GM13977 (cell line): ENCODE measurements at regions not wholly inside any gene's neighbourhood (a gene's known extent, or its start where the extent isn't known, plus 50 kb on each side); places are given as distances from the start of the nearest gene placed in this dataset.

ENCODE experiments used
- DNase-seq: peaks from one replicate; pipeline ENCODE4 v3.0.0; 2012; ENCODE audit warnings: low spot score
- in situ Hi-C: fragments of 300-500 bp; cut with MboI; formaldehyde crosslinking; loops from one replicate; pipeline ENCODE4 v1.12.0; 2022; ENCODE audit warnings: low sequenced_read_pairs, low pct_unique_long_range_greater_than_20kb, mixed read lengths, inconsistent platforms; ENCODE audit not compliant: unreplicated experiment
- TF ChIP-seq, protein P1 (sequence below): IDR thresholded peaks from 2 replicates; pipeline ENCODE4 v1.5.1; 2012; ENCODE audit warnings: mild to moderate bottlenecking, control low read depth; ENCODE audit not compliant: insufficient read depth; ENCODE audit errors: extremely low read depth, missing control alignments

GRCh38 chr20:8935878-8936277 is 133.0 kb upstream of the PLCB4 start:
- DNase-seq = no peak
- TF ChIP-seq, protein P1, sequence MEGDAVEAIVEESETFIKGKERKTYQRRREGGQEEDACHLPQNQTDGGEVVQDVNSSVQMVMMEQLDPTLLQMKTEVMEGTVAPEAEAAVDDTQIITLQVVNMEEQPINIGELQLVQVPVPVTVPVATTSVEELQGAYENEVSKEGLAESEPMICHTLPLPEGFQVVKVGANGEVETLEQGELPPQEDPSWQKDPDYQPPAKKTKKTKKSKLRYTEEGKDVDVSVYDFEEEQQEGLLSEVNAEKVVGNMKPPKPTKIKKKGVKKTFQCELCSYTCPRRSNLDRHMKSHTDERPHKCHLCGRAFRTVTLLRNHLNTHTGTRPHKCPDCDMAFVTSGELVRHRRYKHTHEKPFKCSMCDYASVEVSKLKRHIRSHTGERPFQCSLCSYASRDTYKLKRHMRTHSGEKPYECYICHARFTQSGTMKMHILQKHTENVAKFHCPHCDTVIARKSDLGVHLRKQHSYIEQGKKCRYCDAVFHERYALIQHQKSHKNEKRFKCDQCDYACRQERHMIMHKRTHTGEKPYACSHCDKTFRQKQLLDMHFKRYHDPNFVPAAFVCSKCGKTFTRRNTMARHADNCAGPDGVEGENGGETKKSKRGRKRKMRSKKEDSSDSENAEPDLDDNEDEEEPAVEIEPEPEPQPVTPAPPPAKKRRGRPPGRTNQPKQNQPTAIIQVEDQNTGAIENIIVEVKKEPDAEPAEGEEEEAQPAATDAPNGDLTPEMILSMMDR = no peak
- in situ Hi-C loops = no loop called here

- TF ChIP-seq, protein P1 = no peak
- in situ Hi-C loops = no loop called here
- no peak for DNase-seq
These were observed 130.4 kb upstream of the PLCB4 start for GRCh38 chr20:8938532-8938931.

DNA sequence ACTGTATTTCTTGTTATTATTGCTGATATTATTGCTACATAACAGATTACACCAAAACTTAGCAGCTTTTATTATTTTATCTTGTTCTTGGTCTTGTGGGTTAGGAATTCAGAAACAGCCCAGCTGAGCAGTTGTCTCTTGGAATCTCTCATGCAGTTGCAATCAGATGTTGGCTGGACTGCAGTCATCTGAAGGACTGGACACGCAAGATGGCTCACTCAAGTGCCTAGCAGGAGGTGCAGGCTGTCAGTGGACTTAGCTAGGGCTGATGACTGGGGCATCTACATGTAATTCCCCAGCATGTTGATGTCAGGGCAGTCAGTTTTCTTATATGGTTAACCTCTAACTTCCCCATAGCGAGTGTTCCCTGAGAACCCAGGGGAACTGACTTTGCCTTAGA is 128.6 kb upstream of the PLCB4 start:
- in situ Hi-C loops = no loop called here
- TF ChIP-seq, protein P1 = no peak
- DNase-seq = no peak

- TF ChIP-seq, protein P1 = no peak
- in situ Hi-C loops = no loop called here
- no peak for DNase-seq
These were observed 125.3 kb upstream of the PLCB4 start for GRCh38 chr20:8943631-8944030.

- in situ Hi-C loops = no loop called here
- DNase-seq = no peak
- TF ChIP-seq, protein P1 = no peak
These were observed 122.6 kb upstream of the PLCB4 start for GRCh38 chr20:8946036-8946940.

GRCh38 chr20:8948442-8949020 is 120.4 kb upstream of the PLCB4 start:
- in situ Hi-C loops = no loop called here
- no peak for DNase-seq
- TF ChIP-seq, protein P1 = no peak
